Osteoblast (primary cell): ENCODE measurements at regions not wholly inside any gene's neighbourhood (a gene's known extent, or its start where the extent isn't known, plus 50 kb on each side); places are given as distances from the start of the nearest gene placed in this dataset.

Experiments used
- DNase-seq: peaks from one replicate; pipeline ENCODE4 v3.0.0; 2011; ENCODE audit warnings: low spot score, mixed read lengths; ENCODE audit not compliant: insufficient read length; ENCODE audit errors: missing footprints
- H2AFZ ChIP-seq: 2 replicates; pipeline ENCODE4 v1.6.0; 2011; ENCODE audit warnings: mild to moderate bottlenecking, low read length
- H3K27ac ChIP-seq: 2 replicates; pipeline ENCODE4 v1.5.1; 2011; ENCODE audit warnings: mild to moderate bottlenecking, low read depth, low read length, moderate library complexity
- H3K27me3 ChIP-seq: 2 replicates; pipeline ENCODE4 v1.6.0; 2012; ENCODE audit warnings: mild to moderate bottlenecking, control low read depth, inconsistent platforms, low read length, moderate library complexity; ENCODE audit not compliant: insufficient read depth
- H3K36me3 ChIP-seq: 2 replicates; pipeline ENCODE4 v1.5.1; 2011; ENCODE audit warnings: mild to moderate bottlenecking, low read length, control low read depth, moderate library complexity; ENCODE audit not compliant: insufficient read depth
- H3K4me1 ChIP-seq: 2 replicates; pipeline ENCODE4 v1.5.1; 2011; ENCODE audit warnings: mild to moderate bottlenecking, low read length, control low read depth, moderate library complexity; ENCODE audit not compliant: insufficient read depth
- H3K4me2 ChIP-seq: 2 replicates; pipeline ENCODE4 v1.6.0; 2011; ENCODE audit warnings: mild to moderate bottlenecking, low read length; ENCODE audit not compliant: insufficient read depth
- H3K4me3 ChIP-seq: fragments of 200-600 bp; sonication (generic); 3 replicates; pipeline ENCODE4 v1.5.1; 2012; ENCODE audit warnings: mild to moderate bottlenecking, low read length, inconsistent platforms; ENCODE audit not compliant: insufficient read depth
- H3K79me2 ChIP-seq: 2 replicates; pipeline ENCODE4 v1.6.0; 2012; ENCODE audit warnings: mild to moderate bottlenecking, low read length, control low read depth, inconsistent platforms; ENCODE audit not compliant: insufficient read depth
- H3K9me3 ChIP-seq: 2 replicates; pipeline ENCODE4 v1.5.1; 2011; ENCODE audit warnings: low read depth, low read length, control low read depth
- H4K20me1 ChIP-seq: 2 replicates; pipeline ENCODE4 v1.6.0; 2012; ENCODE audit warnings: mild to moderate bottlenecking, low read length, control low read depth; ENCODE audit not compliant: insufficient read depth
- CTCF ChIP-seq: IDR thresholded peaks from 2 replicates; pipeline ENCODE4 v1.5.1; 2011; ENCODE audit warnings: mild to moderate bottlenecking, low read depth, low read length, moderate library complexity; ENCODE audit errors: extremely low read depth

- peaks cover 3% of the 10 kb centered on the region for H4K20me1 ChIP-seq
- H3K27ac ChIP-seq, result no peak overlapping the region
- no peak overlapping the region for H3K4me3 ChIP-seq
- no peaks in the 10 kb centered on the region for H3K79me2 ChIP-seq
- H2AFZ ChIP-seq, result no peak overlapping the region
- no peak for TF ChIP-seq CTCF
- no peaks in the 10 kb centered on the region for H3K36me3 ChIP-seq
- no peak for DNase-seq
- H3K4me2 ChIP-seq, result no peak overlapping the region
- peaks cover 65% of the 10 kb centered on the region for H3K4me1 ChIP-seq
- H3K27me3 ChIP-seq, result no peaks in the 10 kb centered on the region
- no peaks in the 10 kb centered on the region for H3K9me3 ChIP-seq
These were observed 233.5 kb downstream of the MIAT start for GRCh38 chr22:26890870-26891269.

- H3K36me3 ChIP-seq, result no peaks in the 10 kb centered on the region
- no peaks in the 10 kb centered on the region for H3K79me2 ChIP-seq
- H2AFZ ChIP-seq, result no peak overlapping the region
- no peaks in the 10 kb centered on the region for H3K27me3 ChIP-seq
- peaks cover 63% of the 10 kb centered on the region for H3K4me1 ChIP-seq
- H3K4me3 ChIP-seq, result no peak overlapping the region
- no peak for TF ChIP-seq CTCF
- no peak for DNase-seq
- peaks cover 3% of the 10 kb centered on the region for H4K20me1 ChIP-seq
- no peak overlapping the region for H3K4me2 ChIP-seq
- no peaks in the 10 kb centered on the region for H3K9me3 ChIP-seq
- H3K27ac ChIP-seq, result no peak overlapping the region
These were observed 234.0 kb downstream of the MIAT start for GRCh38 chr22:26891429-26891828.

GRCh38 chr22:26892166-26893041 lies 235.0 kb downstream of the MIAT start:
- Histone ChIP-seq H4K20me1 (peaks cover 3% of the 10 kb centered on the region), H3K27ac (no peak overlapping the region), H3K4me3 (no peak overlapping the region), H3K4me1 (peaks cover 53% of the 10 kb centered on the region), H3K9me3 (no peaks in the 10 kb centered on the region), H3K4me2 (no peak overlapping the region), H3K27me3 (no peaks in the 10 kb centered on the region), H2AFZ (no peak overlapping the region), H3K36me3 (no peaks in the 10 kb centered on the region), H3K79me2 (no peaks in the 10 kb centered on the region)
- no peak for TF ChIP-seq CTCF
- DNase-seq, result no peak
